HFFc6 (cell line): ENCODE measurements at regions not wholly inside any gene's neighbourhood (a gene's known extent, or its start where the extent isn't known, plus 50 kb on each side); places are given as distances from the start of the nearest gene placed in this dataset.

ENCODE experiments used
- DNase-seq: peaks from one replicate; pipeline ENCODE4 v3.0.0-alpha.2; 2018
- H3K27ac Mint-ChIP-seq: 2 replicates; pipeline ENCODE4 v1.8.0; 2020; ENCODE audit warnings: mild to moderate bottlenecking, mixed read lengths
- H3K27me3 Mint-ChIP-seq: 2 replicates; pipeline ENCODE4 v1.8.0; 2021; ENCODE audit warnings: mild to moderate bottlenecking, moderate library complexity, mixed read lengths; ENCODE audit not compliant: insufficient read depth
- H3K36me3 Mint-ChIP-seq: 2 replicates; pipeline ENCODE4 v1.8.0; 2021; ENCODE audit warnings: low read depth, mixed read lengths
- H3K4me1 Mint-ChIP-seq: 2 replicates; pipeline ENCODE4 v1.8.0; 2020; ENCODE audit warnings: low read depth, mixed read lengths
- H3K4me3 Mint-ChIP-seq: 2 replicates; pipeline ENCODE4 v1.8.0; 2020; ENCODE audit warnings: mild to moderate bottlenecking, moderate library complexity, mixed read lengths
- H3K9me3 Mint-ChIP-seq: 2 replicates; pipeline ENCODE4 v1.8.0; 2020; ENCODE audit warnings: mild to moderate bottlenecking, mixed read lengths
- CTCF ChIP-seq: fragments of 200-600 bp; sonication (generic); IDR thresholded peaks from 2 replicates; pipeline ENCODE4 v1.5.0; 2021; ENCODE audit warnings: antibody characterized with exemption, mild to moderate bottlenecking

DNA sequence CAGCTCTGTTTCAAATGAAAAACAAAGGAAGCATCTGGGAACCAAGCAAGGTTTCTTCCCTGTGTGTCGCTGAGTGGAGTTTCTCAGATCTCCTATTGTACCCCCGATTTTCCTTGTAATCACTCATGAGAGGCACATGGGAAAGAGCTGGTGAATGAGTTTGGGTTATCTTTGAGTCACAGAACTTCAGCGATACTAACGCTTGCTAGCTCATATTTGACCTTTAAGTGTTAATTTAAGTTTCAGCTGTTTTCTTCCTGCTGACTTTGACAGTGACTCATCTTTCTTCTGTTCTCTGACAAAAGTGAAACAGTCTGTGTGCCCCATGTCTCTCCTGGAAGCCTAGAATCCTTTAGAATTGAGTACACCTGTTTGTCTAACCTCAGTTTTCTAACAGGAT lies 261.1 kb upstream of the RGS17 start:
- peaks cover 23% of the 10 kb centered on the region for H3K9me3 Mint-ChIP-seq
- no peak for TF ChIP-seq CTCF
- H3K4me3 Mint-ChIP-seq, result no peak overlapping the region
- no peaks in the 10 kb centered on the region for H3K27me3 Mint-ChIP-seq
- H3K27ac Mint-ChIP-seq, result no peak overlapping the region
- no peaks in the 10 kb centered on the region for H3K4me1 Mint-ChIP-seq
- no peak for DNase-seq
- H3K36me3 Mint-ChIP-seq, result no peaks in the 10 kb centered on the region

DNA sequence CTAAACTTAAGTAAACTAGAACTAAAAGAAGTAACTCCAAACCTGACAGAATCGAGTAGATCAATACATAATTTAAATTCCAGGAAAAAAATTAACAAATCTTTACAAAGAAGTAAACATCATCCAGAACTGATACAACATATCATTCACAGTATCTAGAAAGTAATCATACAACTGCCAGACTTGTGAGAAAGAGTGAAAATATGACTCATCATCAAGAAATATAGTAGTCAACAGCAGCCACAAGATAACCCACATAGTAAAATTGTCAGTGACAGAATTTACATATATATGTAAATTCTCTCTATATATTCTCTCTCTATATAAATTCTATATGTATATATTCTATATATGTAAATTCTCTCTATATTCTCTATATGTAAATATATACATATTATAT lies 242.8 kb upstream of the RGS17 start:
- H3K4me3 Mint-ChIP-seq, result no peak overlapping the region
- no peak overlapping the region for H3K27ac Mint-ChIP-seq
- TF ChIP-seq CTCF, result no peak
- H3K27me3 Mint-ChIP-seq, result no peaks in the 10 kb centered on the region
- H3K9me3 Mint-ChIP-seq, result peaks cover 24% of the 10 kb centered on the region
- H3K4me1 Mint-ChIP-seq, result no peaks in the 10 kb centered on the region
- DNase-seq, result no peak
- H3K36me3 Mint-ChIP-seq, result no peaks in the 10 kb centered on the region

DNA sequence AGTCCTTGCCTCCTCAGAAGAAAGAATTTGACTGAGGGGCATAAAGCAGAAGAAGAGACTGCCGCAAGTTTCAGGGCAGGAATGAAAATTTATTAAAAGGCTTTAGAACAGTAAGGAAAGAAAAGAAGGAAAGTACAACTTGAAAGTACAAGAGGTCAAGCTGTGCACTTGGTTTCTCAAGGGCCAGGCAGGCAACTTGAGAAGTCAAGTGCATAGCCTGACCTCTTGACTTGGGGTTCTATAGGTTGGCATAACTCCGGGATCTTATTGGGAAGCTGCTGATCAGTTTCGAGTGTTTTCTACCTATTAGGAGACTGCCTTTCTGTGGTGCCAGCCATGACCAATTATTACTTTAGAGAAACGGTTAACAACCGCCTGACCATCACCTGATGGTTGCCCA lies 237.0 kb upstream of the RGS17 start:
- no peak for DNase-seq
- Mint-ChIP-seq H3K27me3 (no peaks in the 10 kb centered on the region; the same call in 1 of the 2 replicates), H3K9me3 (peaks cover 31% of the 10 kb centered on the region), H3K36me3 (no peaks in the 10 kb centered on the region), H3K4me1 (no peaks in the 10 kb centered on the region), H3K27ac (no peak overlapping the region), H3K4me3 (no peak overlapping the region)
- TF ChIP-seq CTCF, result no peak

GRCh38 chr6:153367021-153367420 lies 235.9 kb upstream of the RGS17 start:
- no peaks in the 10 kb centered on the region for H3K36me3 Mint-ChIP-seq
- no peaks in the 10 kb centered on the region for H3K4me1 Mint-ChIP-seq
- H3K27me3 Mint-ChIP-seq, result no peaks in the 10 kb centered on the region; the same call in 1 of the 2 replicates
- peaks cover 34% of the 10 kb centered on the region for H3K9me3 Mint-ChIP-seq
- H3K27ac Mint-ChIP-seq, result no peak overlapping the region
- TF ChIP-seq CTCF, result no peak
- no peak for DNase-seq
- H3K4me3 Mint-ChIP-seq, result no peak overlapping the region

GRCh38 chr6:153357391-153357790 lies 226.3 kb upstream of the RGS17 start:
- Mint-ChIP-seq H3K27me3 (no peaks in the 10 kb centered on the region; the same call in 1 of the 2 replicates), H3K9me3 (peaks cover 28% of the 10 kb centered on the region), H3K4me1 (no peaks in the 10 kb centered on the region), H3K4me3 (no peak overlapping the region), H3K27ac (no peak overlapping the region), H3K36me3 (peaks cover 4% of the 10 kb centered on the region; the same call in 1 of the 2 replicates)
- no peak for TF ChIP-seq CTCF
- DNase-seq, result no peak

DNA sequence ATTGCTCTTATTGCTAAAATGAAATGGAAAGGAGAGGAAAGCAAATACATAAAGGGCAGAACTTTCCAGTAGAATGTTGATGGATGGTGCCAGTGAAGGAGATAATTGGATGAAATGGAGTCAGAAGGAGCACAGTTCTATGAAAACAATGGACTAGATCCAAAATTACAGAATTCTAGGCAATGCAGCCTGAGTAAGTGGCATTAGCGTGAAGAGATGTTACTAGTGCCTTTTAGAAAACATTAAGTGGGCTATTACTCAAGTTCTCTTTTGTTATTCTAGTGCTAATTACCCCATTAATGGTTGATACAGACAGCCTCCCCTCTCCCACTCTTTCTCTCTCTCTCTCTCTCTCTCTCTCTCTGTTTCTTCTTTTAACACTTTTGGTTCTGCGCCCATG lies 209.5 kb upstream of the RGS17 start:
- H3K27me3 Mint-ChIP-seq, result peaks cover 2% of the 10 kb centered on the region; the same call in 1 of the 2 replicates
- peaks cover 42% of the 10 kb centered on the region for H3K9me3 Mint-ChIP-seq
- H3K4me3 Mint-ChIP-seq, result no peak overlapping the region
- no peak overlapping the region for H3K27ac Mint-ChIP-seq
- no peak for DNase-seq
- no peaks in the 10 kb centered on the region for H3K4me1 Mint-ChIP-seq
- H3K36me3 Mint-ChIP-seq, result peaks cover under 1% of the 10 kb centered on the region; the same call in 1 of the 2 replicates
- TF ChIP-seq CTCF, result no peak
